Smooth muscle cell (in vitro differentiated cells): ENCODE measurements at regions not wholly inside any gene's neighbourhood (a gene's known extent, or its start where the extent isn't known, plus 50 kb on each side); places are given as distances from the start of the nearest gene placed in this dataset.
A peak's percentile ranks its signal among the peaks of the same experiment; 100 is the strongest.
"Not testable (repeated sequence)": the region's sequence is repeated elsewhere in the genome, so short reads cannot be mapped to it uniquely, and the experiment has no call there.

Experiments
- DNase-seq: peaks from one replicate; lab custom pipeline; 2025; ENCODE audit not compliant: unreplicated experiment; lab: John Stamatoyannopoulos, UW
- H2AFZ ChIP-seq: fragments of 200-600 bp; sonication (generic); 2 replicates; pipeline ENCODE4 v1.6.0; 2016; ENCODE audit warnings: antibody characterized with exemption, low read depth, mild to moderate bottlenecking
- H3F3A ChIP-seq: fragments of 200-600 bp; sonication (generic); 2 replicates; pipeline ENCODE4 v1.6.0; 2017; ENCODE audit warnings: antibody characterized with exemption, low read depth
- H3K27ac ChIP-seq: fragments of 200-600 bp; sonication (generic); 2 replicates; pipeline ENCODE4 v1.5.1; 2016; ENCODE audit warnings: low read depth, mild to moderate bottlenecking
- H3K27me3 ChIP-seq: fragments of 200-600 bp; sonication (generic); 2 replicates; pipeline ENCODE4 v1.6.1; 2016; ENCODE audit warnings: low read depth, mild to moderate bottlenecking
- H3K36me3 ChIP-seq: fragments of 200-600 bp; sonication (generic); 2 replicates; pipeline ENCODE4 v1.5.1; 2016; ENCODE audit warnings: low read depth
- H3K4me1 ChIP-seq: fragments of 200-600 bp; sonication (generic); 2 replicates; pipeline ENCODE4 v1.5.1; 2016; ENCODE audit warnings: low read depth
- H3K4me2 ChIP-seq: fragments of 200-600 bp; sonication (generic); 2 replicates; pipeline ENCODE4 v1.6.0; 2016; ENCODE audit warnings: mild to moderate bottlenecking
- H3K4me3 ChIP-seq: fragments of 200-600 bp; sonication (generic); 2 replicates; pipeline ENCODE4 v1.5.1; 2016; ENCODE audit warnings: mild to moderate bottlenecking
- H3K79me2 ChIP-seq: fragments of 200-600 bp; sonication (generic); 2 replicates; pipeline ENCODE4 v1.6.0; 2016; ENCODE audit warnings: low read depth, mild to moderate bottlenecking
- H3K9ac ChIP-seq: fragments of 200-600 bp; sonication (generic); 2 replicates; pipeline ENCODE4 v1.6.0; 2016; ENCODE audit warnings: low read depth
- H3K9me3 ChIP-seq: fragments of 200-600 bp; sonication (generic); replicated peaks from 2 replicates; pipeline ENCODE4 v1.5.1; 2016; ENCODE audit warnings: low read depth
- H4K20me1 ChIP-seq: fragments of 200-600 bp; sonication (generic); 2 replicates; pipeline ENCODE4 v1.6.0; 2016; ENCODE audit warnings: low read depth
- WGBS: methylation state at CpG from one replicate; pipeline ENCODE4 v1.1.7; 2016; ENCODE audit warnings: low lambda C conversion rate; 5-methylcytosine and 5-hydroxymethylcytosine counted together
- TF ChIP-seq, protein P1 (sequence below): fragments of 200-600 bp; sonication (generic); IDR thresholded peaks from 2 replicates; pipeline ENCODE4 v1.5.1; 2017; ENCODE audit warnings: borderline replicate concordance, mild to moderate bottlenecking, antibody characterized with exemption; ENCODE audit not compliant: insufficient read depth, poor library complexity, severe bottlenecking

DNA sequence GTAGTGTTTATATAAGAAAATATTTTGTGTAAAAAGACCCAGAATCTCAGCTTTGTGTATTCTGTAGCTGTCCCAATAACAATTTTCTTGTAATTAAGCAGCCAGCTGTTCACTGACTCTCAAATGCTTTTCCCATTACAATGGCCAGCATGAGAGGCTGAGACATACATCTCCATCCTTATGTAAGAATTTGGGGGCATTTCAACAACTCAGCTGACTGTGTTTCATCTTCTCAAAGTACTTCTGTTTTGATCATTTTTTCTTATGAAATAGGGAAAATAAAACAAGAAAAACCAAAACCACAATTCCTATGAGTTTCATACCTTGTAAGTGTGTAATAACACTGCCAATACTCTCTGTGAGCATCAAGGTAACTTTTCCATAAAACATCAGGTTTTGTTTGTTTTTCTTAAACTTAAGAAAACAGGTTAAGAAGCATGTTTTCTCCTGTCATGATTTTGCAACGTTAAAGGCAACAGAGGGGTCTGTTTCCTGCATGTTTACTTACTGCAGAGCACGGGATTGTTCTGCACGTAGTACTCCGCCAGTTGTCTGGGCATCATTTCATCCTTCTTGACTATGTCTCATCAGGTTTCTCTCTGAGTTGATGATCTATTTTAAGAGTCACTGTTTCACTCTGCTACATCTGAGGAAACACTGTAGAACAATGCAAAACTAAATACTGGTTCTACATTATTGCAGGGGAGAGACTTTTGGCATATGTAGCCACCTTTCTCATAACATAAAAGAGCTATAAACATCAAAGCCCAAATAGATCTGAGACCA lies 62.9 kb upstream of the CYRIA start:
- H3K27ac ChIP-seq: no peak overlapping the region
- no peaks in the 10 kb centered on the region for H3K9me3 ChIP-seq
- no peaks in the 10 kb centered on the region for H3K79me2 ChIP-seq
- H3K9ac ChIP-seq: no peak overlapping the region
- H4K20me1 ChIP-seq: no peaks in the 10 kb centered on the region
- no peaks in the 10 kb centered on the region for H3K4me1 ChIP-seq
- no peaks in the 10 kb centered on the region for H3F3A ChIP-seq
- no peak overlapping the region for H3K4me2 ChIP-seq
- peaks cover 34% of the 10 kb centered on the region for H3K27me3 ChIP-seq
- H2AFZ ChIP-seq: no peak overlapping the region
- no peaks in the 10 kb centered on the region for H3K36me3 ChIP-seq
- no peak for DNase-seq
- 80% methylated on average over 4 of the region's 4 CpGs for WGBS
- TF ChIP-seq, protein P1, sequence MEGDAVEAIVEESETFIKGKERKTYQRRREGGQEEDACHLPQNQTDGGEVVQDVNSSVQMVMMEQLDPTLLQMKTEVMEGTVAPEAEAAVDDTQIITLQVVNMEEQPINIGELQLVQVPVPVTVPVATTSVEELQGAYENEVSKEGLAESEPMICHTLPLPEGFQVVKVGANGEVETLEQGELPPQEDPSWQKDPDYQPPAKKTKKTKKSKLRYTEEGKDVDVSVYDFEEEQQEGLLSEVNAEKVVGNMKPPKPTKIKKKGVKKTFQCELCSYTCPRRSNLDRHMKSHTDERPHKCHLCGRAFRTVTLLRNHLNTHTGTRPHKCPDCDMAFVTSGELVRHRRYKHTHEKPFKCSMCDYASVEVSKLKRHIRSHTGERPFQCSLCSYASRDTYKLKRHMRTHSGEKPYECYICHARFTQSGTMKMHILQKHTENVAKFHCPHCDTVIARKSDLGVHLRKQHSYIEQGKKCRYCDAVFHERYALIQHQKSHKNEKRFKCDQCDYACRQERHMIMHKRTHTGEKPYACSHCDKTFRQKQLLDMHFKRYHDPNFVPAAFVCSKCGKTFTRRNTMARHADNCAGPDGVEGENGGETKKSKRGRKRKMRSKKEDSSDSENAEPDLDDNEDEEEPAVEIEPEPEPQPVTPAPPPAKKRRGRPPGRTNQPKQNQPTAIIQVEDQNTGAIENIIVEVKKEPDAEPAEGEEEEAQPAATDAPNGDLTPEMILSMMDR: no peak
- H3K4me3 ChIP-seq: no peak overlapping the region

DNA sequence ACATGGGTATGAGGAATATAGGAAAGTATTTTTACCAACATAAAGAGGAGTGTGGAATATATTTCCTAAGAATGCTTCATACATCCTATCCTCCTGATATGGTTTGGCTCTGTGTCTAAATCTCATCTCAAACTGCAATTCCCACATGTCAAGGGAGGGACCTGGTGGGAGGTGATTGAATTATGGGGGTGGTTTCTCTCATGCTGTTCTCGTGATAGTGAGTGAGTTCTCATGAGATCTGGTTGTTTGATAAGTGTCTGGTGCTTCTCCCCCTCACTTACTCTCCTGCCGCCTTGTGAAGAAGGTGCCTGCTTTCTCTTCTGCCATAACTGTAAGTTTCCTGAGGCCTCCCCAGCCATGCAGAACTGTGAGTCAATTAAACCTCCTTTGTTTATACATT lies 62.2 kb upstream of the CYRIA start:
- not testable (repeated sequence) for H3K9me3 ChIP-seq, H3K9ac ChIP-seq, H3K27ac ChIP-seq, H4K20me1 ChIP-seq, H3K36me3 ChIP-seq, H3K4me1 ChIP-seq, H2AFZ ChIP-seq, DNase-seq, H3K79me2 ChIP-seq, H3F3A ChIP-seq, H3K4me3 ChIP-seq, H3K4me2 ChIP-seq
- WGBS: 50% methylated on average over 2 of the region's 2 CpGs
- peaks cover 38% of the 10 kb centered on the region for H3K27me3 ChIP-seq

DNA sequence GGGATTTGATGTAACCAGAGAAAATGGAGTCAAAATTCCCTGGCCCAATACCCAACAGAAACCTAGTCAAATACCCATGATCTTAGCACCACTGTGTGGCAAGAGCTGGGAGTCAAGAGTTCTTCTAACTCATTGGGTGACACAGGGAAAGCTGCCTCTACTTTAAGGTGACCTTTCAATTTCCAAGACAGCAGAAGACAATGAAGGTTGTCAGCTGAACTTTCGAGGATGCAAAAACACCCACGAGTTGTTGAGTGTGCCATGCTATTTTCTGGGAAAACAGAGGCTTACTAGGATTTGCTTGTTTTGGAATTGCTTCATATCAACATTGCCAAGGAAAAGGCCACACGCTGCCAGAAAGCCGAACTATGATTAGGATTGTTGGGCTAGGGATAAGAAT lies 61.6 kb upstream of the CYRIA start:
- H3K4me2 ChIP-seq: no peak overlapping the region
- H2AFZ ChIP-seq: no peak overlapping the region
- H3K27ac ChIP-seq: no peak overlapping the region
- no peaks in the 10 kb centered on the region for H3F3A ChIP-seq
- no peaks in the 10 kb centered on the region for H3K79me2 ChIP-seq
- peaks cover 44% of the 10 kb centered on the region for H3K27me3 ChIP-seq
- no peak overlapping the region for H3K4me3 ChIP-seq
- DNase-seq: no peak
- 82% methylated on average over 4 of the region's 4 CpGs for WGBS
- no peak overlapping the region for H3K9ac ChIP-seq
- no peaks in the 10 kb centered on the region for H4K20me1 ChIP-seq
- TF ChIP-seq, protein P1: peak; percentile 7
- H3K4me1 ChIP-seq: no peaks in the 10 kb centered on the region
- no peaks in the 10 kb centered on the region for H3K36me3 ChIP-seq
- no peaks in the 10 kb centered on the region for H3K9me3 ChIP-seq

DNA sequence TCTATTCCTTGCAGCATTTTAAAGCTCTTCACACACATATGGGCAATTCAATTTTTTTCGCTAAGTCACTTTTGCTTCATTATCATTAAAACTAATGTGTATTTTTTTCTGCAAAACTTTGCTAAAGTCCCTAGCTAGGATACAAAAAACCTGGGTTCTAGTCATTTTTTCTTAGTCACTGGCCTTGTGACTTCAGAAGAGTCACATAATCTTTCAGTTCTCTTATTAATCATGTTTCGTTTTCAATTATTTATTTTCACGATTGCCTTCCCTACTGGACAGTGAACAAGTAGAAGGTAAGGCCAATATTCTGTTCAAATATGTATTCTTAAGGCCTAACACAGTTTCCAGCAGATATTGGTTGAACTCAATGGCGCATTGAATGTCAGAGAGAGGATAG lies 60.9 kb upstream of the CYRIA start:
- H3K27me3 ChIP-seq: peaks cover 46% of the 10 kb centered on the region
- no peak overlapping the region for H3K4me3 ChIP-seq
- no peaks in the 10 kb centered on the region for H4K20me1 ChIP-seq
- TF ChIP-seq, protein P1: no peak
- no peaks in the 10 kb centered on the region for H3K79me2 ChIP-seq
- 94% methylated on average over 4 of the region's 4 CpGs for WGBS
- no peak overlapping the region for H3K27ac ChIP-seq
- no peaks in the 10 kb centered on the region for H3F3A ChIP-seq
- DNase-seq: no peak
- no peak overlapping the region for H3K4me2 ChIP-seq
- no peaks in the 10 kb centered on the region for H3K4me1 ChIP-seq
- H3K9me3 ChIP-seq: no peaks in the 10 kb centered on the region
- no peak overlapping the region for H3K9ac ChIP-seq
- H2AFZ ChIP-seq: no peak overlapping the region
- no peaks in the 10 kb centered on the region for H3K36me3 ChIP-seq
